Esophagus muscularis mucosa (tissue), 4 donors: ENCODE measurements at regions not wholly inside any gene's neighbourhood (a gene's known extent, or its start where the extent isn't known, plus 50 kb on each side); places are given as distances from the start of the nearest gene placed in this dataset.

Experiments
- DNase-seq: peaks from one replicate; pipeline ENCODE4 v3.0.0-alpha.2; 2017; ENCODE audit errors: extremely low spot score
- H3K27ac ChIP-seq, 4 donors: fragments of 200-600 bp; sonication (generic); replicated peaks in 1 of 4; 1 replicate in 3 of 4; 2 replicates in 1 of 4; pipeline ENCODE4 v1.5.1; 2016 to 2019; ENCODE audit warnings: mild to moderate bottlenecking in 1 of 4
- H3K27me3 ChIP-seq, 4 donors: fragments of 200-600 bp; sonication (generic); one replicate each; pipeline versions ENCODE4 v1.5.1 to v1.6.0; 2016 to 2019
- H3K36me3 ChIP-seq, 4 donors: fragments of 200-600 bp; sonication (generic); one replicate each; pipeline ENCODE4 v1.5.1; 2016 to 2019
- H3K4me1 ChIP-seq, 4 donors: fragments of 200-600 bp; sonication (generic); one replicate each; pipeline ENCODE4 v1.5.1; 2016 to 2019
- H3K4me3 ChIP-seq, 4 donors: fragments of 200-600 bp; sonication (generic); 1 replicate in 2 of 4; 2 replicates in 2 of 4; pipeline ENCODE4 v1.5.1; 2016 to 2019; ENCODE audit warnings: mild to moderate bottlenecking in 4 of 4, moderate library complexity in 1 of 4
- H3K9me3 ChIP-seq, 4 donors: fragments of 200-600 bp; sonication (generic); 1 replicate in 3 of 4; 2 replicates in 1 of 4; pipeline ENCODE4 v1.5.1; 2016 to 2019
- CTCF ChIP-seq, 3 experiments: fragments of 200-600 bp in 2 of 3; fragments of 450-650 bp in 1 of 3; sonication (generic) in 2 of 3; IDR thresholded peaks; one replicate each; pipeline ENCODE4 v1.5.1; 2017 to 2019; ENCODE audit warnings: antibody characterized with exemption in 3 of 3, mild to moderate bottlenecking in 2 of 3, moderate library complexity in 1 of 3
- EP300 ChIP-seq: sonication (generic); formaldehyde crosslinking; IDR thresholded peaks from one replicate; pipeline ENCODE4 v1.6.1; 2017; ENCODE audit warnings: antibody characterized with exemption
- POLR2A ChIP-seq: fragments of 450-650 bp; IDR thresholded peaks from one replicate; pipeline ENCODE4 v1.6.1; 2017; ENCODE audit warnings: antibody characterized with exemption, moderate library complexity, mild to moderate bottlenecking, low read depth
- POLR2AphosphoS5 ChIP-seq, 2 donors: sonication (generic); formaldehyde crosslinking; IDR thresholded peaks; one replicate each; pipeline ENCODE4 v1.6.1; 2017; ENCODE audit warnings: antibody characterized with exemption in 2 of 2
- WGBS: methylation state at CpG from one replicate; pipeline ENCODE4 v1.1.5; 2018; 5-methylcytosine and 5-hydroxymethylcytosine counted together
- intact Hi-C: fragments of 100-400 bp; cut with DNase I; formaldehyde crosslinking; loops from one replicate; pipeline ENCODE4 v1.15.1; 2023

DNA sequence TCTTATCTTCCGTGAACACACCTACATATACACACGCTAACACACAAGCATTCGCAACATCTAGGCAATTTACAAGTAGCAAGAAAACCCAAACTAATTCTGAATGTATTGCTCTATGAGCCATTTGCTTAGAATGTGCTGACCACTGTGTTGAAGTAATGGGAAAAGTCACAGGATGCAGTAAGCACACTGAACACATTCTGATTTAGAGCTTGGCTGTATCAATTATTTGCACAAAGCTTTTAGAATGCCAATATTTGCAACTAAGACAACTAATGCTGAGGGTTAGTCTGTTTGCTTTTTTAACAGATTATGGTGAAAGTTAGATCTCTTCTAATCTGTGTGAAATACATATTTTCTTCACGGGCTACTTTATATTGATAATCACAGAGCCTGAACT lies 179.8 kb upstream of the ELAC2 start:
- TF ChIP-seq EP300 (no peak), CTCF (IDR thresholded peaks at IDR 0.05) (no peak), POLR2AphosphoS5 (IDR thresholded peaks at IDR 0.05) (no peak), POLR2A (no peak)
- no peaks in the 10 kb centered on the region for H3K9me3 ChIP-seq
- no peaks in the 10 kb centered on the region for H3K4me1 ChIP-seq
- no peak overlapping the region for H3K4me3 ChIP-seq
- WGBS = 84% methylated on average over 4 of the region's 4 CpGs
- intact Hi-C loops = no loop called here
- H3K27ac ChIP-seq = no peak overlapping the region
- H3K36me3 ChIP-seq = no peaks in the 10 kb centered on the region
- H3K27me3 ChIP-seq = no peaks in the 10 kb centered on the region
- no peak for DNase-seq

DNA sequence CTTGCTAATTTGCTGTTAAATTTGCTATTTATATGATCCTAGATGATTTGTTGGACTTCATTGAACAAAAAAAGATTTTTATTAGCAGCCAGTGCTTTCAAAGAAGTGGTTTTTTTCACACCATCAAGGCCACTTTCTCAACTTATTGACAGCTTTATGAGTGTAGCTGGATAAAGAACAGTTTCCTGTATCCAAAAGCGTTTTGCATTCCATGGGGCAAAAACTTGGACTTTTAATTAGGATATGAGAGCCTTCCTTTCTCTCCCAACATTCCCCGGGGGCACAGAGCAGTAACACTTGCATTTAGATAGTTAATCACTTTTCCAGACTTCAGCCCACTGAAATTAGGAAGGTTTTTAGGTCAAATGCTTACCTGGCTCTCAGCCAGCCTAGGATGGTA lies 177.1 kb upstream of the ELAC2 start:
- no peaks in the 10 kb centered on the region for H3K36me3 ChIP-seq
- no peak overlapping the region for H3K4me3 ChIP-seq
- no peaks in the 10 kb centered on the region for H3K4me1 ChIP-seq
- no peak overlapping the region for H3K27ac ChIP-seq
- intact Hi-C loops = no loop called here
- WGBS = 40% methylated on average over 2 of the region's 2 CpGs
- H3K9me3 ChIP-seq = no peaks in the 10 kb centered on the region
- H3K27me3 ChIP-seq = no peaks in the 10 kb centered on the region
- no peak for DNase-seq
- TF ChIP-seq POLR2AphosphoS5 (IDR thresholded peaks at IDR 0.05) = no peak
- TF ChIP-seq POLR2A = no peak
- TF ChIP-seq EP300 = no peak
- no peak for TF ChIP-seq CTCF (IDR thresholded peaks at IDR 0.05)

DNA sequence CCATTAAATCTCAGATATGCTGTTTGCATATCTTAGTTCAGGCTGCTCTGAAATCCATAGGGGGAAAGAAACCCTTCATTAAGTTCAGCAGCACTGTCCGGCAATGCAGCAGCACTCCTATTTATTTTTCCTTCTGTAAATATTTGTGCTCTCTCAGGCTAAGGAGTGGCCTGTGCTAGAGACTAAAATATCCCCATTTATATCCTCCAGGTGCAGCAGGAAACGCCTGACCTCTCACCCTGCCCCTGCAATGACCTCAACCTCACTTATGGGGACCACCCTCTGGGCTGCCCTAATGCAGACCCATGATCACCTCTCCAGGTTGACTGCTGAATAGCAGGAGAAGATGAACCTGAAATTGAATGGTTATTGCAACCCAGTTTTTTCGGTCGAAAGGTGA lies 165.0 kb upstream of the ELAC2 start:
- Histone ChIP-seq H3K4me1 (no peaks in the 10 kb centered on the region), H3K9me3 (no peaks in the 10 kb centered on the region), H3K27ac (no peak overlapping the region), H3K4me3 (no peak overlapping the region), H3K27me3 (no peaks in the 10 kb centered on the region), H3K36me3 (no peaks in the 10 kb centered on the region)
- 43% methylated on average over 4 of the region's 4 CpGs for WGBS
- TF ChIP-seq EP300 = no peak
- TF ChIP-seq POLR2A = no peak
- TF ChIP-seq CTCF (IDR thresholded peaks at IDR 0.05) = no peak
- no peak for TF ChIP-seq POLR2AphosphoS5 (IDR thresholded peaks at IDR 0.05)
- DNase-seq = no peak
- intact Hi-C loops = no loop called here

GRCh38 chr17:13182450-13182849 lies 164.6 kb upstream of the ELAC2 start:
- Histone ChIP-seq H3K4me1 (no peaks in the 10 kb centered on the region), H3K27me3 (no peaks in the 10 kb centered on the region), H3K4me3 (no peak overlapping the region), H3K36me3 (no peaks in the 10 kb centered on the region), H3K9me3 (no peaks in the 10 kb centered on the region), H3K27ac (no peak overlapping the region)
- no peak for DNase-seq
- intact Hi-C loops = no loop called here
- TF ChIP-seq CTCF (IDR thresholded peaks at IDR 0.05) (no peak), POLR2AphosphoS5 (IDR thresholded peaks at IDR 0.05) (no peak), EP300 (no peak), POLR2A (no peak)

DNA sequence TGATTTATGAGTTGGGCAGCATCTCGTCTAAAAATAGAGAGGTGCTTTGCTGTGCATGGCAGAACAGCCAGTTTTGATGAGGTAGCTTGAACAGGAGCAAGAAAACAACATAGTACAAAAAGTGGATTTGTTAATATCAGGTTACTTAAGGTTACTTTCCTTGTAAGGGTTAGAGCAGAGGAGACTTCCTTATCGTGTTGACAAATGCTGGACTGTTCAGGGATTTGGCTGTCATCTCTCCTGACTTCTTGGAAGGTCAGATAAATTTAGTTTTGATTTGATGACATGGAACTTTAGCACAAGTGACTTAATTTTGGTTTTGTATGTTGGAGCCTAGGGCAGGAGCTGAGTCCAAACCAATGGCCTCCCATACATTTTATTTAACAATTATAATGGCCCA lies 163.9 kb upstream of the ELAC2 start:
- no peak for DNase-seq

More for the DNA sequence above, 163.9 kb upstream of the ELAC2 start:
- TF ChIP-seq POLR2A = no peak
- WGBS = 72% methylated on average over 2 of the region's 2 CpGs
- Histone ChIP-seq H3K4me1 (no peaks in the 10 kb centered on the region), H3K27me3 (no peaks in the 10 kb centered on the region), H3K27ac (no peak overlapping the region), H3K9me3 (no peaks in the 10 kb centered on the region), H3K36me3 (no peaks in the 10 kb centered on the region), H3K4me3 (no peak overlapping the region)
- intact Hi-C loops = no loop called here
